ENCODE measurements at regions not wholly inside any gene's neighbourhood (a gene's known extent, or its start where the extent isn't known, plus 50 kb on each side); places are given as distances from the start of the nearest gene placed in this dataset.

GRCh38 chr3:96106701-96107100 is 707.7 kb upstream of the EPHA6 start:
- no peak for TF ChIP-seq CTCF (conservative IDR thresholded peaks at IDR 0.05)
- no peak for TF ChIP-seq ZFX (IDR thresholded peaks at IDR 0.05)

Data from C4-2B (cell line).